HepG2 (cell line): ENCODE measurements at regions not wholly inside any gene's neighbourhood (a gene's known extent, or its start where the extent isn't known, plus 50 kb on each side); places are given as distances from the start of the nearest gene placed in this dataset.

ENCODE experiments used
- ATAC-seq: fragments of 200-7000 bp; cut with Tn5 transposase; 3 replicates; pipeline ENCODE4 v1.9.1; 2020; ENCODE audit warnings: mild to moderate bottlenecking, moderate library complexity
- BruUV-seq: library from RNA; stranded (reverse); fragments of 400-500 nt; replicated peaks from 2 replicates; lab custom pipeline; 2021; lab: Mats Ljungman, UMichigan
- CTCF ChIA-PET: fragments of 300-600 bp; formaldehyde crosslinking; extraction: SDS; loops from one replicate; lab custom pipeline; 2021; ENCODE audit warnings: low total read pairs, inconsistent platforms, low intra/inter-chr PET ratio; lab: Yijun Ruan, JAX
- POLR2A ChIA-PET: fragments of 350-600 bp; sonication (Branson Sonifier 250); formaldehyde crosslinking; loops from one replicate; lab custom pipeline; 2020; ENCODE audit warnings: antibody characterized with exemption, inconsistent platforms; lab: Yijun Ruan, JAX
- DNase-seq: peaks from one replicate; pipeline ENCODE4 v3.0.0-alpha.2; 2015; ENCODE audit warnings: low spot score
- FAIRE-seq: peaks from 3 replicates; lab custom pipeline; 2011; peaks lifted over from hg19 to GRCh38; lab: Jason Lieb, UNC
- H2AFZ ChIP-seq: one replicate; pipeline ENCODE4 v1.6.1; 2011; ENCODE audit warnings: low read length, inconsistent platforms
- H3K27ac ChIP-seq: fragments of 300-600 bp; 3 replicates; pipeline ENCODE4 v1.8.0; 2011; ENCODE audit warnings: mixed run types, mild to moderate bottlenecking, mixed read lengths, low read length, inconsistent platforms; ENCODE audit not compliant: insufficient read depth; ENCODE audit errors: extremely low read length
- H3K27me3 ChIP-seq, 2 experiments: fragments of 200-600 bp in 1 of 2; 2 replicates in 1 of 2; 3 replicates in 1 of 2; pipeline versions ENCODE4 v1.6.0 to v1.8.0; 2011; ENCODE audit warnings: low read length in 2 of 2, mild to moderate bottlenecking in 2 of 2, moderate library complexity in 2 of 2, inconsistent platforms in 1 of 2; ENCODE audit not compliant: insufficient read depth in 2 of 2, control insufficient read depth in 1 of 2
- H3K36me3 ChIP-seq, 2 experiments: fragments of 200-600 bp in 1 of 2; replicated peaks in 1 of 2; 2 replicates in 1 of 2; 3 replicates in 1 of 2; pipeline versions ENCODE4 v1.5.1 to v1.8.0; 2011; ENCODE audit warnings: low read length in 2 of 2, inconsistent platforms in 1 of 2; ENCODE audit not compliant: insufficient read depth in 2 of 2, control insufficient read depth in 1 of 2
- H3K4me1 ChIP-seq: 2 replicates; pipeline ENCODE4 v1.5.1; 2012; ENCODE audit warnings: low read length, inconsistent platforms; ENCODE audit not compliant: insufficient read depth
- H3K4me2 ChIP-seq: 2 replicates; pipeline ENCODE4 v1.6.0; 2011; ENCODE audit warnings: low read depth, low read length, inconsistent platforms
- H3K4me3 ChIP-seq, 3 experiments: fragments of 200-600 bp in 1 of 3; sonication (generic), shearing (Covaris generic) in 1 of 3; replicated peaks in 1 of 3; 2 replicates each; pipeline ENCODE4 v1.5.1; 2011 to 2016; ENCODE audit warnings: low read length in 3 of 3, inconsistent platforms in 2 of 3, low read depth in 2 of 3, mild to moderate bottlenecking in 2 of 3, control low read depth in 1 of 3, mixed read lengths in 1 of 3; ENCODE audit not compliant: insufficient read depth in 1 of 3
- H3K79me2 ChIP-seq: one replicate; pipeline ENCODE4 v1.6.1; 2011; ENCODE audit warnings: low read length, inconsistent platforms; ENCODE audit not compliant: insufficient read depth
- H3K9ac ChIP-seq: 2 replicates; pipeline ENCODE4 v1.6.0; 2011; ENCODE audit warnings: mild to moderate bottlenecking, low read depth, low read length, inconsistent platforms; ENCODE audit not compliant: insufficient read depth
- H3K9me3 ChIP-seq: 2 replicates; pipeline ENCODE4 v1.5.1; 2012; ENCODE audit warnings: mild to moderate bottlenecking, low read length
- H4K20me1 ChIP-seq: 2 replicates; pipeline ENCODE4 v1.6.0; 2011; ENCODE audit warnings: inconsistent platforms, mild to moderate bottlenecking, low read length, moderate library complexity; ENCODE audit not compliant: insufficient read depth
- KDM5B ChIP-seq: sonication (generic); formaldehyde crosslinking; IDR thresholded peaks from 2 replicates; pipeline ENCODE4 v1.4.0; 2020; ENCODE audit warnings: missing genetic modification reagents, mild to moderate bottlenecking, borderline replicate concordance
- ZGPAT ChIP-seq: IDR thresholded peaks from 2 replicates; pipeline ENCODE4 v1.6.1; 2016; ENCODE audit warnings: mild to moderate bottlenecking
- ZNF510 ChIP-seq: sonication (generic); formaldehyde crosslinking; IDR thresholded peaks from 2 replicates; pipeline ENCODE4 v1.4.0; 2020; ENCODE audit warnings: low read depth, mild to moderate bottlenecking, missing genetic modification reagents
- ZNF547 ChIP-seq: sonication (generic); formaldehyde crosslinking; IDR thresholded peaks from 2 replicates; pipeline ENCODE4 v1.5.1; 2020; ENCODE audit warnings: mild to moderate bottlenecking, missing genetic modification reagents
- ZNF687 ChIP-seq: sonication (generic); formaldehyde crosslinking; IDR thresholded peaks from 2 replicates; pipeline ENCODE4 v1.5.1; 2020; ENCODE audit warnings: mild to moderate bottlenecking, missing genetic modification reagents, moderate library complexity
- ZNF746 ChIP-seq: sonication (generic); formaldehyde crosslinking; IDR thresholded peaks from 2 replicates; pipeline ENCODE4 v1.8.0; 2022; ENCODE audit warnings: mild to moderate bottlenecking, missing genetic modification reagents
- WGBS: methylation state at CpG from one replicate; pipeline ENCODE4 v1.1.6; 2017; ENCODE audit warnings: low lambda C conversion rate; 5-methylcytosine and 5-hydroxymethylcytosine counted together
- in situ Hi-C: cut with HindIII; loops from 2 replicates; pipeline ENCODE4 v1.10.0; 2017; ENCODE audit warnings: low pct_unique_long_range_greater_than_20kb; ENCODE audit not compliant: extremely low pct_ligation_motif_present
- intact Hi-C: fragments of 100-400 bp; cut with micrococcal nuclease; formaldehyde crosslinking; loops from one replicate; pipeline ENCODE4 v1.10.0; 2022; ENCODE audit not compliant: unreplicated experiment

GRCh38 chr2:234770031-234770506 lies 181.7 kb upstream of the SH3BP4 start (continued):
- TF ChIP-seq ZNF510 (no peak), ZGPAT (CRISPR knock-in tag) (0 out of 2 replicates have a peak, but pooled peaks have one; percentile 4)

GRCh38 chr2:234768608-234769196 lies 183.1 kb upstream of the SH3BP4 start:
- no peak overlapping the region for H3K4me3 ChIP-seq
- H3K36me3 ChIP-seq, result no peaks in the 10 kb centered on the region
- no peak overlapping the region for H3K27ac ChIP-seq
- no peaks in the 10 kb centered on the region for H4K20me1 ChIP-seq
- peaks cover 91% of the 10 kb centered on the region for H3K4me1 ChIP-seq
- ChIA-PET CTCF (no interaction called here), POLR2A (no interaction called here)
- H3K9ac ChIP-seq, result no peak overlapping the region
- ATAC-seq, result no peak
- H3K4me2 ChIP-seq, result no peak overlapping the region
- BruUV-seq, result no TSS peak
- no peaks in the 10 kb centered on the region for H3K79me2 ChIP-seq
- H3K27me3 ChIP-seq, result no peaks in the 10 kb centered on the region
- no peak for FAIRE-seq
- H3K9me3 ChIP-seq, result no peaks in the 10 kb centered on the region
- intact Hi-C loops (no loop called here), in situ Hi-C loops (no loop called here)
- TF ChIP-seq ZNF746 (CRISPR knock-in tag) (no peak), KDM5B (CRISPR knock-in tag) (0 out of 2 replicates have a peak, but pooled peaks have one; percentile 19), ZNF547 (CRISPR knock-in tag) (peak; percentile 38; the same call in 1 of the 2 replicates), ZNF687 (CRISPR knock-in tag) (peak; percentile 66; the same call in 1 of the 2 replicates)
- H2AFZ ChIP-seq, result no peak overlapping the region
- no peak for DNase-seq
- WGBS, result 91% methylated on average over 9 of the region's 9 CpGs
